Thyroid gland (tissue), 4 donors: ENCODE measurements at regions not wholly inside any gene's neighbourhood (a gene's known extent, or its start where the extent isn't known, plus 50 kb on each side); places are given as distances from the start of the nearest gene placed in this dataset.

Experiments
- CTCF ChIP-seq, 6 experiments: fragments of 200-600 bp in 3 of 6; fragments of 450-650 bp in 3 of 6; sonication (generic) in 3 of 6; IDR thresholded peaks; one replicate each; pipeline ENCODE4 v1.5.1; 2016 to 2019; ENCODE audit warnings: antibody characterized with exemption in 6 of 6, mild to moderate bottlenecking in 2 of 6, inconsistent platforms in 1 of 6, moderate library complexity in 1 of 6
- POLR2A ChIP-seq, 2 donors: fragments of 450-650 bp; IDR thresholded peaks; one replicate each; pipeline ENCODE4 v1.6.1; 2017; ENCODE audit warnings: antibody characterized with exemption in 2 of 2, mild to moderate bottlenecking in 2 of 2, moderate library complexity in 1 of 2

- TF ChIP-seq CTCF (IDR thresholded peaks at IDR 0.05): no peak
- no peak for TF ChIP-seq POLR2A (IDR thresholded peaks at IDR 0.05)
Observed at GRCh38 chr2:176424746-176425145, 155.5 kb downstream of the MTX2 start.
